Immature natural killer cell (primary cell): ENCODE measurements at regions not wholly inside any gene's neighbourhood (a gene's known extent, or its start where the extent isn't known, plus 50 kb on each side); places are given as distances from the start of the nearest gene placed in this dataset.
"Not testable (repeated sequence)": the region's sequence is repeated elsewhere in the genome, so short reads cannot be mapped to it uniquely, and the experiment has no call there.

Experiments
- DNase-seq, 3 donors: peaks; one replicate each; pipeline ENCODE4 v3.0.0; 2022; ENCODE audit warnings: mixed read lengths in 1 of 3
- H3K27ac Mint-ChIP-seq, 6 donors: one replicate each; pipeline ENCODE4 v1.8.0; 2020; ENCODE audit warnings: mixed read lengths in 6 of 6, mild to moderate bottlenecking in 5 of 6, inconsistent platforms in 4 of 6, moderate library complexity in 3 of 6
- H3K27me3 Mint-ChIP-seq, 3 donors: one replicate each; pipeline ENCODE4 v1.8.0; 2020 to 2021; ENCODE audit warnings: low read depth in 3 of 3, mild to moderate bottlenecking in 3 of 3, mixed read lengths in 3 of 3, moderate library complexity in 3 of 3, inconsistent platforms in 1 of 3
- H3K36me3 Mint-ChIP-seq, 3 donors: one replicate each; pipeline ENCODE4 v1.8.0; 2020; ENCODE audit warnings: mixed read lengths in 3 of 3, inconsistent platforms in 2 of 3, mild to moderate bottlenecking in 2 of 3
- H3K4me1 Mint-ChIP-seq, 2 donors: one replicate each; pipeline ENCODE4 v1.8.0; 2020; ENCODE audit warnings: inconsistent platforms in 2 of 2, mild to moderate bottlenecking in 2 of 2, mixed read lengths in 2 of 2, moderate library complexity in 1 of 2
- H3K4me3 Mint-ChIP-seq, 5 donors: one replicate each; pipeline ENCODE4 v1.8.0; 2020; ENCODE audit warnings: mild to moderate bottlenecking in 5 of 5, mixed read lengths in 5 of 5, inconsistent platforms in 3 of 5, moderate library complexity in 3 of 5
- H3K9me3 Mint-ChIP-seq, 6 donors: one replicate each; pipeline ENCODE4 v1.8.0; 2020; ENCODE audit warnings: mild to moderate bottlenecking in 6 of 6, mixed read lengths in 6 of 6, inconsistent platforms in 4 of 6, moderate library complexity in 3 of 6

DNA sequence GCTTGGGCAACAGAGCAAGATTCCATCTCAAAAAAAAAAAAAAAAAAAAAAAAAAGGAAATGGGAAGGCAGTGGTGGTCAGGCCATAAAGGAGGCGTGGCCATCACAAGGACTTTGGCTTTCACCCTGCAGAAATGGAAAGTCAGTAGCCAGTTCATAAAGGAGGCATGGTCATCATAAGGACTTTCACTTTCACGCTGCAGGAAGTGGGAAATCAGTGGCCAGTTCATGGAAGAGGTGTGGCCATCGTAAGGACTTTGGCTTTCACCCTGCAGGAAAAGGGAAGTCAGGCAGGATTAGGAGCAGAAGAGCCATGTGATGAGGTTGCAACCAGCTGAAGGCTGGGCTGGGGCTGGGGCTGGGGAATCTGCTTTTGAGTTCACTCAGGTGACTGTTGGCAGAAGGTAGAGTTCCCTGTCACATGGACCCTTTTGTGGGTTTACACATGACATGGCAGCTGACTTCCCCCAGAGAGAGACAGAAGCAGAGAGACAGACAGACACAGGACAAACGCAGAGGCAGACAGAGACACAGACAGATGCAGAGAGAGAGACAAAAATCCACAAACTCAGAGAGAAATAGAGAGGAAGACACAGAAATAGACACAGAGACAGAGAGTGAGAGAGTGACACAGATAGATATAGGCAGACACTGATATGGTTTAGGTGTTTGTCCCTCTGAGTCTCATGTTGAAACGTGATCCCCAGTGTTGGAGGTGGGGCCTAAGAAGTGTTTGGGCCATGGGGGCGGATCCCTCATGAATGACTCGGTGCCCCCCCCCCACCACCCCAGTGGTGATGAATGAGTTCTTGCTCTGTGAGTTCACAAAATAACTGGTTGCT is 263.9 kb upstream of the KAZN start:
- no peak overlapping the region for H3K27ac Mint-ChIP-seq
- no peaks in the 10 kb centered on the region for H3K4me1 Mint-ChIP-seq
- DNase-seq: no peak
- H3K27me3 Mint-ChIP-seq: peaks cover 0 to 2% (median 1%) of the 10 kb centered on the region in 3 donors
- peaks cover 0 to 3% (median 0%) of the 10 kb centered on the region in 3 donors for H3K36me3 Mint-ChIP-seq
- H3K4me3 Mint-ChIP-seq: no peak overlapping the region
- H3K9me3 Mint-ChIP-seq: peaks cover 0 to 2% (median 0%) of the 10 kb centered on the region in 6 donors

DNA sequence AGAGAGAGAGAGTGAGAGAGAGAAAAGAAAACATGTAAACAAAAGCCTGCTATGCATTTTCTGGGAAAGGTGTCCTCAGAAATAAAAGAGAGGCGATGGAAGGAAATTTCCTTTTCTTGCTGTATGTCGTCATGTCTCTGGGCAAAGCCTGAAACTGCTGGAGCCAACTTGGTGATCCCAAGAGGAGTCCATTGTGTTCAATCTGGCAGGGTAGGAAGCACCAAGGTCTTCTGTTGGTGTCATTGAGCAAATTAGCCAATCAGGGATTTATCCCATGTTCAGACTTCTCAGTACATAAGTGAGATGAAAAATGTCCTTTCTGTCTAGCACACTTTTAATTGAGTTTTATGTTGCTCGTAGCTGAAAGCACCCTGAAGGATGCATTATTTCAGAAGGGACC is 260.0 kb upstream of the KAZN start:
- H3K4me3 Mint-ChIP-seq: no peak overlapping the region
- H3K27ac Mint-ChIP-seq: no peak overlapping the region
- DNase-seq: no peak
- peaks cover 0 to 2% (median 0%) of the 10 kb centered on the region in 6 donors for H3K9me3 Mint-ChIP-seq
- H3K27me3 Mint-ChIP-seq: peaks cover under 1 to 7% (median 2%) of the 10 kb centered on the region in 3 donors
- peaks cover 0 to 3% (median 0%) of the 10 kb centered on the region in 3 donors for H3K36me3 Mint-ChIP-seq
- no peaks in the 10 kb centered on the region for H3K4me1 Mint-ChIP-seq

DNA sequence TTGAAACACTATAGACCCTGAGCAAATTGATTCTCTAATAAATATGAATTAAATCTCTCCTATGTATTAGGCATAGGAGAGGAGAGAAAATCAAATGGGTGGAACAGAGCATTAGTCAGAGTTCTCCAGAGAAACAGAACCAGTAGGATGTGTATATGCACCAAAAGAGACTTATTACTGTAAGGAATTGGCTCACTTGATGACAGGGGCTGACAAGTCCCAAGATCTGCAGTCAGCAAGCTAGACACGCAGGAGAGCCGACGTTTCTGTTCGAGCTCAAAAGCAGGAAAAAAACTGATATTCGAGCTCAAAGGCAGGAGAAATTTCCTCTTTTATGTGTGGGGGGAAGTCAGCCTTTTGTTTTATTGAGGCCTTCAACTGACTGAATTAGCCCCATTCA is 259.2 kb upstream of the KAZN start:
- H3K9me3 Mint-ChIP-seq: peaks cover 0 to 2% (median 0%) of the 10 kb centered on the region in 6 donors
- H3K36me3 Mint-ChIP-seq: peaks cover 0 to 3% (median 0%) of the 10 kb centered on the region in 3 donors
- no peak overlapping the region for H3K4me3 Mint-ChIP-seq
- DNase-seq: no peak
- H3K27ac Mint-ChIP-seq: no peak overlapping the region
- peaks cover 0 to 7% (median 2%) of the 10 kb centered on the region in 3 donors for H3K27me3 Mint-ChIP-seq
- H3K4me1 Mint-ChIP-seq: no peaks in the 10 kb centered on the region

DNA sequence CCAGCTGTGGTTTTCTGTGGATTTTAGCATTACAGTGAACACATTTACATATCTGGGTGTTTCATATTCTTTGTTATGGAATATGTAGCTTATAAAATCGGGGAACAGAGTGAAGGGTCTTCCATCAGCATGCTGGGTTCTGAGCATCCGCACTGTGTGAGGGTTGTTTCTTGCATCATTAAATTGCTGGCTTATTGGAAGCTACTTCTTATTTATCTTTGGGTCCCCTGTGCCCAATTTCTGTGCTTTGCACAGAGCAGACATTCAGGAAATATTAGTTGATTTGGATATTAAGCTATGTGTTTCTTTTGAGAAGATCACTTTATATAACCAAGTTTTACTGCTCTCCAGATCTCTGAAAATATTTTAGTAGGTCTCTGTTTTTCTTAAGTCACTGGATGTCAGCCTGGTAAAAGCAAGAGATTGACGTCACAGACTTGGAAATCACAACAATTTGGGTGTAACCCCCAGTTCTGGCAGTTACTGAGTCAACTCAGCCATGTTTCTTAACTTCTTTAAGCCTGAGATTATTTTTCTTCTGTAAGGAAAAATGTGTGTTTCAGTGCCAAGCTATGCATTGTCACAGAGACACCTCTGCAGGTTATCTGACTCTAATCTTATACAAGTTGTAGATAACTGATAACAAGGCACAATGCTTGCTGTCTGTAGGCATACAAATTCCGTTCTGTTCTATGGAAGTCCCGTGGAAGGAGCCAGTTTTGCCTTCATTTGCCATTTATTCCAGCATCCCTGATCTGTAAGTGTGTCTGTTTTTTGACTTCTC is 258.3 kb upstream of the KAZN start:
- Mint-ChIP-seq H3K4me3 (no peak overlapping the region), H3K27me3 (peaks cover 0 to 7% (median 5%) of the 10 kb centered on the region in 3 donors), H3K27ac (no peak overlapping the region), H3K36me3 (no peaks in the 10 kb centered on the region), H3K9me3 (no peaks in the 10 kb centered on the region), H3K4me1 (no peaks in the 10 kb centered on the region)
- no peak for DNase-seq

DNA sequence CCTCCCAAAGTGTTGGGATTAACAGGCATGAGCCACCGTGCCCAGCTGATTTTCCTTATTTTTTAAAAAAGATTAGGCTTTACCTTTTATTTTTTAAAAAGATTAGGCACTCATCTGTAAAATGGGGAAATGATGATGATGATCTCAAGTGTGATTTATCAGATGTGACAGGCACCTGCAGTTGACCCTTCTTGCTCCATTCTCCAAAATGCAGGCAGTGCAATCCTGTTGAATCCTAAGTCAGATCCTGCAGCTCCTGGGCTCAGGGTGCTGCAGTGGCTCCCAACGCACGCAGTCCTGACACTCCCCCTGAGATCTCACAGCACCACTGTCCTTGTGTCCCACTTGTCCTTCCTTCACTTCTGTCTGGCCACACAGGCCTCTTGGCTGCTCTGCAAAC is 257.3 kb upstream of the KAZN start:
- H3K4me1 Mint-ChIP-seq: no peaks in the 10 kb centered on the region
- H3K36me3 Mint-ChIP-seq: no peaks in the 10 kb centered on the region
- DNase-seq: no peak
- no peak overlapping the region for H3K27ac Mint-ChIP-seq
- H3K27me3 Mint-ChIP-seq: peaks cover 0 to 7% (median 6%) of the 10 kb centered on the region in 3 donors
- no peaks in the 10 kb centered on the region for H3K9me3 Mint-ChIP-seq
- no peak overlapping the region for H3K4me3 Mint-ChIP-seq

DNA sequence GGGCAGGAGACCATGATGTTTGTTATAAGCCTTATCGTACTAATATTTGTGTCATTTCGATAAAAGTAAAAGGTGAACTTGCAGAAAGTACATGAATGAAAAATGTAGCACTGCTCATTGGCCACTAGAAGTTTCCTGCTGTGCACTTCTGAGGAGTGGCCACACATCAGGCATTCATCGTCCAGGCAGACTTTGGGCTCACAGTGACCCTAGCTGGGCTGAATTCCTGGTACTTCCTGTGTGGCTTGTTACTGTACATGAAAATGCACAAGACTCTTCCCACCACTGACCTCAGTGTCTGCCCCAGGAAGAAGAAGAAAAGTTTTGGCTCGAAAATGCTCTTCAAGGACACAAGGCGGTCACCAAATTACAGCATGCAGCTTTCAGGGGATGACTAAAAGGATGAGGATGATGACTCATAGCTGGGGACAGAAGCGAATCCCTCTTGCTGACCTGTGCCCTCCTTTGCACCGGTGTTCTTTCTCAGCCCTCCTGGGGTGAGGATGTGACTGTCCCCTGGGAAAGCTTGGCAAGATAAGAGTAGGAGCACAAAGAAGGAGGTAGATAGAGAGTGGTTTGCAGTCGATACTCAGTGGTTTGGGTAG is 252.4 kb upstream of the KAZN start:
- DNase-seq: no peak
- Mint-ChIP-seq H3K36me3 (no peaks in the 10 kb centered on the region), H3K4me3 (no peak overlapping the region), H3K4me1 (no peaks in the 10 kb centered on the region), H3K9me3 (peaks cover 0 to 2% (median 0%) of the 10 kb centered on the region in 6 donors), H3K27me3 (peaks cover 3 to 6% (median 6%) of the 10 kb centered on the region in 3 donors), H3K27ac (no peak overlapping the region)

DNA sequence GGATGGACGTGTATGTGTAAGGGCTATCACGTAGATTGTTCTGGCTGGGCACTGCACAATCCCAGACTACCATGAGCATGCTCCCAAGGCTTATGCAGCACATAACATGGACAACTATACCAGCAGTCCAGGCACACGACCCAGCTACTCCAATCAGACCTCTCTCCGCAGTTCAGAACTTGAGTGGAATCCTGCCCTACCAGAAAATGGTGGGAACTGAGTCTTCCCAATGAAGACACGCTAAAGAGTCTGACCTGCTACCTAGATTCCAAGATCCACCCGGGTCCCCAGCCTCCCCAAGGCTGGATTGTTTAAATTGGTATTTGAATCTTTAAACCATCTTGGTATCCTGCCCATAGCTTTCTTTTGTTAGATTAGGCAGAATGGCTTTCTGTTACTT is 251.3 kb upstream of the KAZN start:
- Mint-ChIP-seq H3K27ac (no peak overlapping the region), H3K36me3 (no peaks in the 10 kb centered on the region), H3K4me1 (no peaks in the 10 kb centered on the region), H3K9me3 (peaks cover 0 to 2% (median 0%) of the 10 kb centered on the region in 6 donors), H3K27me3 (peaks cover 0 to 4% (median 3%) of the 10 kb centered on the region in 3 donors), H3K4me3 (no peak overlapping the region)
- DNase-seq: no peak

DNA sequence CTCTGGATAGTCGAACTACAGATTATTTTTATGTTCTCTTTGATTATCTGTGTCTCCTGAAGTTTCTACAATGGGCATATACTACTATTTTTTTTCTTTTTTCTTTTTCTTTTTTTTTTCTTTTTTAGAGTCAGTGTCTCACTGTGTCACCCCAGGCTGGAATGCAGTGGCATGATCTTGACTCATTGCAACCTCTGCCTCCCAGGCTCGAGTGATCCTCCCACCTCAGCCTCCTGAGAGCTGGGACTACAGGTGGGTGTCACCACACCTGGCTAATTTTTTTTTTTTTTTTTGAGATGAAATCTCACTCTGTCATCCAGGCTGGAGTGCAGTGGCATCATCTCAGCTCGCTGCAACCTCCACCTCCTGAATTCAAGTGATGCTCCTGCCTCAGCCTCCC is 250.7 kb upstream of the KAZN start:
- Mint-ChIP-seq H3K36me3 (no peaks in the 10 kb centered on the region), H3K27me3 (peaks cover 0 to 4% (median 3%) of the 10 kb centered on the region in 3 donors), H3K4me1 (no peaks in the 10 kb centered on the region), H3K9me3 (peaks cover 0 to 2% (median 0%) of the 10 kb centered on the region in 6 donors), H3K27ac (no peak overlapping the region), H3K4me3 (no peak overlapping the region)
- no peak for DNase-seq

DNA sequence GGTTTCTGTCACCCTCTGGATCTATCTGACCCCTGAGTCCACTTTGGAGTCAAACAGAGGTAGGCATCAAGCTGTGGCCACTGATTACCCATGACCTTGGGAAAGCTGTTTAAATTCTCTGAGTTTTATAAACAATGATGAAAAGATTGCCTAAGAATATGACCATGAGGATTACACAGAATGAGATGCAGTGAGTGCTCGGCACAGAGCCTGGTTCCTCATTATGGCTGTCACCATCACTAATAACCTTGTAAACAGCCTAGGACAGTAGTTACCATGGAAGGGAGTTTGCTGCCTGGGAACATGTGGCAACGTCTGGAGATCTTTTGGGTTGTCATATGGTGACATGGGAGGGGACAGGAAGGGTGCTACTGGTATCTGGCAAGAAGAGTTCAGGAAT is 248.3 kb upstream of the KAZN start:
- Mint-ChIP-seq H3K27ac (no peak overlapping the region), H3K9me3 (peaks cover 0 to 2% (median 0%) of the 10 kb centered on the region in 6 donors), H3K27me3 (peaks cover under 1 to 6% (median 5%) of the 10 kb centered on the region in 3 donors), H3K36me3 (no peaks in the 10 kb centered on the region), H3K4me3 (no peak overlapping the region), H3K4me1 (no peaks in the 10 kb centered on the region)
- no peak for DNase-seq

DNA sequence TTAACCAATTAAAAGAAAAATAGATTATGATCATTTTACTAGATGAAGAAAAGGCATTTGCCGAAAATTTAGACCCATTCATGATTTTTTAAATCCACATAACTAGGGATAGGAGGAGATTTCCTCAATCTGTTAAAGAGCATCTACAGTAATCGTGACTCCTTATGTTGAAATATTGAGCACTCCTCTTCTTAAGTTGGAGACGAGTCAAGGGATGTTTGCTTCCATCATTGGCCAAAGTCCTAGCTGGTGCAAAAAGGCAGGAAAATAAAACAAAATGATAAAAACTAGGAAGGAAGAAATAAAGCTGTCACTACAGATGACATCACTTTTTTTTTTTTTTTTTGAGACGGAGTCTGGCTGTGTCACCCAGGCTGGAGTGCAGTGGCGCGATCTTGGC is 245.6 kb upstream of the KAZN start:
- H3K9me3 Mint-ChIP-seq: peaks cover 0 to 4% (median under 1%) of the 10 kb centered on the region in 6 donors
- no peak overlapping the region for H3K27ac Mint-ChIP-seq
- no peak overlapping the region for H3K4me3 Mint-ChIP-seq
- H3K36me3 Mint-ChIP-seq: no peaks in the 10 kb centered on the region
- no peak for DNase-seq
- H3K27me3 Mint-ChIP-seq: peaks cover 4 to 13% (median 5%) of the 10 kb centered on the region in 3 donors
- no peaks in the 10 kb centered on the region for H3K4me1 Mint-ChIP-seq

DNA sequence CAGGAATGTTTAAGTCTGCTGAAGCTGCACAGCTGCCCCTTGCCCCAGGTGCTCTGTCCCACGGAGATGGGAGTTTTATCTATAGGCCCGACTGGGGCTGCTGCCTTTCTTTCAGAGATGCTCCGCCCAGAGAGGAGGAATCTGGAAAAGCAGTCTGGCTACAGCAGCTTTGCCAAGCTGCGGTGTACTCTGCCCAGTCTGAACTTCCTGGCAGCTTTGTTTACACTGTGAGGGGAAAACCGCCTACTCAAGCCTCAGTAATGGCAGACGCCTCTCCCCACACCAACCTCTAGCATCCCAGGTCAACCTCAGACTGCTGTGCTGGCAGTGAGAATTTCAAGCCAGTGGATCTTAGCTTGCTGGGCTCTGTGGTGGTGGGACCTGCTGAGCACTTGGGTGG is 237.5 kb upstream of the KAZN start:
- H3K9me3 Mint-ChIP-seq, H3K4me1 Mint-ChIP-seq, DNase-seq, H3K27ac Mint-ChIP-seq, H3K4me3 Mint-ChIP-seq, H3K36me3 Mint-ChIP-seq: not testable (repeated sequence)
- peaks cover 8 to 16% (median 8%) of the 10 kb centered on the region in 3 donors for H3K27me3 Mint-ChIP-seq

DNA sequence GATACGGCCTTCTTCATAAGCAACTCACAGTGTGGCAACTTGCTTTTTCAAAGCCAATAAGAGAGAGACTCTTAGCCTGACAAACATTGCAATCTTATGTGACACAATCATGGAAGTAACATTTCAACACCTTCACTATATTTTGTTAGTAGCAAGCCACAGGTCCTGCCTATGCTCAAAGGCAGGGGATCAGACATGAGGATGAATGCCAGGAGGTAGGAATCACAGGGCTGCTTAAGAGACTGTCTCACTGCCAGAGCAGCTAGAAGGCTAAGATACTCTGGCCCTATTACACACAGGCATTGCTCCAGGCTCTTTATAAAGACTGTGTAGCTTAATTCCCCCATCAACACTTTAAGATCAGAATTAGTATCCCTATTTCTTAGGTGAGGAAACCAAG is 236.2 kb upstream of the KAZN start:
- Mint-ChIP-seq H3K4me3 (no peak overlapping the region), H3K27ac (no peak overlapping the region), H3K27me3 (peaks cover 8 to 16% (median 9%) of the 10 kb centered on the region in 3 donors), H3K4me1 (no peaks in the 10 kb centered on the region), H3K9me3 (peaks cover 0 to 2% (median 0%) of the 10 kb centered on the region in 6 donors), H3K36me3 (no peaks in the 10 kb centered on the region)
- no peak for DNase-seq

DNA sequence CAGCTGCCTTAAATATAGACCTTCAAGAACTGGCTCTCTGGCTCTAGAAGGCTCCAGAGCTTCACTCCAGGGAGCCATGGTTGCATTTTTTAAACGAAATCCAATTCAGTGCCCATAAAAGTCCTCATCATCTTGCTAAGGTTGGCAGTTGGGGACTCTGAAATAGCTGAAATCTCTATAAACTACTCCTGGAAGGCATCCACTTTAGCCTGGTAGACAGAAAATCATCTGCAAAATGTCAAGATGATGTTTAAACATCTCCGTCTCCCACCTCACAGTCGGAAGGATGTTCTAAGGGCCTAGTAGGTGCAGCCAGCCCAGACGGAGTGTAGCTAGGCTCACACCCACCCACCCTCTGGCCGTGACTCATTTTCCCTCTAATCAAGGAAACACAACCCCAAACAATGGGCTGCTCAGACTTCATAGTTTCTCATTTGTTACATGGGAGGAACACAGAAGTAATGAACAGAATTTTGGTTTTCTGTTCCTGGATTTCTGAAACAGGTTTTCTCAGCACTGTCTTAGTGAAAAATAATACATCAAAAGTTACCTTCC is 235.4 kb upstream of the KAZN start:
- no peaks in the 10 kb centered on the region for H3K4me1 Mint-ChIP-seq
- H3K27me3 Mint-ChIP-seq: peaks cover 7 to 12% (median 8%) of the 10 kb centered on the region in 3 donors
- no peaks in the 10 kb centered on the region for H3K36me3 Mint-ChIP-seq
- DNase-seq: no peak
- H3K27ac Mint-ChIP-seq: no peak overlapping the region
- peaks cover 0 to 2% (median 0%) of the 10 kb centered on the region in 6 donors for H3K9me3 Mint-ChIP-seq
- H3K4me3 Mint-ChIP-seq: no peak overlapping the region
